Ovary (tissue), 7 donors: ENCODE measurements at regions not wholly inside any gene's neighbourhood (a gene's known extent, or its start where the extent isn't known, plus 50 kb on each side); places are given as distances from the start of the nearest gene placed in this dataset.

Source experiments
- DNase-seq, 5 donors: peaks; one replicate each; pipeline ENCODE4 v3.0.0-alpha.2; 2019 to 2020
- H3K27ac ChIP-seq, 2 donors: fragments of 200-600 bp; one replicate each; pipeline versions ENCODE4 v1.5.1 to v1.8.0; 2019 to 2022
- H3K27me3 ChIP-seq: fragments of 200-600 bp; one replicate; pipeline ENCODE4 v1.8.0; 2022
- H3K36me3 ChIP-seq: fragments of 200-600 bp; sonication (generic); one replicate; pipeline ENCODE4 v1.5.1; 2019
- H3K4me1 ChIP-seq: one replicate; pipeline ENCODE4 v1.8.1; 2013; ENCODE audit warnings: mild to moderate bottlenecking, moderate library complexity; ENCODE audit not compliant: insufficient read depth
- H3K4me3 ChIP-seq: fragments of 200-600 bp; sonication (generic); one replicate; pipeline ENCODE4 v1.5.1; 2017
- H3K9me3 ChIP-seq, 2 donors: fragments of 200-600 bp in 1 of 2; sonication (generic) in 1 of 2; one replicate each; pipeline versions ENCODE4 v1.5.1 to v1.8.1; 2013 to 2019; ENCODE audit warnings: mild to moderate bottlenecking in 1 of 2, moderate library complexity in 1 of 2
- EP300 ChIP-seq: sonication (generic); formaldehyde crosslinking; IDR thresholded peaks from one replicate; pipeline ENCODE4 v1.6.1; 2017; ENCODE audit warnings: antibody characterized with exemption
- POLR2A ChIP-seq: fragments of 450-650 bp; IDR thresholded peaks from one replicate; pipeline ENCODE4 v1.6.1; 2017; ENCODE audit warnings: antibody characterized with exemption, mild to moderate bottlenecking, moderate library complexity
- WGBS, 3 donors: extraction: QIAGEN DNeasy Blood & Tissue Kit in 1 of 3; methylation state at CpG; one replicate each; pipeline versions ENCODE4 v1.1.5 to v1.1.7; 2013 to 2017; 5-methylcytosine and 5-hydroxymethylcytosine counted together
- intact Hi-C, 4 donors: fragments of 100-400 bp; cut with DNase I; formaldehyde crosslinking; loops; one replicate each; pipeline versions ENCODE4 v1.11.0 to v1.15.1; 2022 to 2023
- TF ChIP-seq, protein P1 (sequence below), 3 donors: fragments of 450-650 bp in 2 of 3; fragments of 200-600 bp in 1 of 3; IDR thresholded peaks; one replicate each; pipeline versions ENCODE4 v1.5.1 to v1.8.0; 2016 to 2022; ENCODE audit warnings: antibody characterized with exemption in 3 of 3, mild to moderate bottlenecking in 1 of 3
- donor health status: DM: no; HTN: no; CAD: no; lungs with moderate emphysema.
- donor health status: DM: no; HTN: no; CAD: no.
- donor health status: Bipolar disorder and iron deficiency.
- donor health status: DM: no; HTN: no; CAD: no.
- donor health status: DM: yes; HTN: yes; CAD: no.

DNA sequence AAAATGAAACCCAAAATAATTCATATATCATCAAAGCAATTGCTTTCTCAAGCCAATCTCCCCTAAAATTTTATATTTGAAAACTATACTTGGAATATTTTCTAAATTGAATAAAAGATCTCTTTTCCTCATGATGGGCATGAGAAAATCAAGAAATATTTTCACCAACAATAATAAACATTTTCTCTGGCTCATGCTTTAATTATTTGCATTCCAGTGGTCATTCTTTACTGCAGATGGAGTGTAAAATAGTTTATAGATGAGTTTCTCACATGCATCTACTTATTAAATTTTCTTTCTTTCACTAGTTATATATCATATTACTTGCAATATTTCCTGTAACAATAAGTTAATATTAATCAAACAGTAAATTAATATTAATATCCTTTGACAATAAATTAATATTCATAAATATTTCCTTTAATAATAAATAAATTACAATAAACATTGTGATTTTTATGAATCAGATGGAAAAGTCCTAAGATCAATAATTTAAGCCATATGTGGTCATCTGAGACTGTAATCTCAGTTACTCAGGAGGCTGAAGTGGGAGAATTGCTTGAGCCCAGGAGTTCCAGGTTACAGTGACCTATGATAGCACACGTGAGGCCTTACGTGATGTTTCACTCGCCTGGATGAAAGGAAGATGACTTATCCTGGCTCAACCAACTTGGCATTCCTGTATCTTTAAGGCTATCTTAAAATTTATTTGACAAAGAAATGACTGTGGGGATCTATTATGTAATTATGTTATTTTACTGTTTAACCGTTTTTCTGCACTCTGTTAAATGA, 958.8 kb downstream of the ZPLD1 start:
- Histone ChIP-seq H3K27ac (no peak overlapping the region), H3K27me3 (no peaks in the 10 kb centered on the region), H3K36me3 (no peaks in the 10 kb centered on the region), H3K4me3 (no peak overlapping the region), H3K9me3 (no peaks in the 10 kb centered on the region), H3K4me1 (no peaks in the 10 kb centered on the region)
- 17 to 30% (median 19%) methylated on average over 4 of the region's 4 CpGs for WGBS, 3 donors
- DNase-seq, result no peak
- intact Hi-C loops, result no loop called here
- TF ChIP-seq, protein P1, sequence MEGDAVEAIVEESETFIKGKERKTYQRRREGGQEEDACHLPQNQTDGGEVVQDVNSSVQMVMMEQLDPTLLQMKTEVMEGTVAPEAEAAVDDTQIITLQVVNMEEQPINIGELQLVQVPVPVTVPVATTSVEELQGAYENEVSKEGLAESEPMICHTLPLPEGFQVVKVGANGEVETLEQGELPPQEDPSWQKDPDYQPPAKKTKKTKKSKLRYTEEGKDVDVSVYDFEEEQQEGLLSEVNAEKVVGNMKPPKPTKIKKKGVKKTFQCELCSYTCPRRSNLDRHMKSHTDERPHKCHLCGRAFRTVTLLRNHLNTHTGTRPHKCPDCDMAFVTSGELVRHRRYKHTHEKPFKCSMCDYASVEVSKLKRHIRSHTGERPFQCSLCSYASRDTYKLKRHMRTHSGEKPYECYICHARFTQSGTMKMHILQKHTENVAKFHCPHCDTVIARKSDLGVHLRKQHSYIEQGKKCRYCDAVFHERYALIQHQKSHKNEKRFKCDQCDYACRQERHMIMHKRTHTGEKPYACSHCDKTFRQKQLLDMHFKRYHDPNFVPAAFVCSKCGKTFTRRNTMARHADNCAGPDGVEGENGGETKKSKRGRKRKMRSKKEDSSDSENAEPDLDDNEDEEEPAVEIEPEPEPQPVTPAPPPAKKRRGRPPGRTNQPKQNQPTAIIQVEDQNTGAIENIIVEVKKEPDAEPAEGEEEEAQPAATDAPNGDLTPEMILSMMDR (IDR thresholded peaks at IDR 0.05), result no peak
- TF ChIP-seq POLR2A, result no peak
- no peak for TF ChIP-seq EP300

DNA sequence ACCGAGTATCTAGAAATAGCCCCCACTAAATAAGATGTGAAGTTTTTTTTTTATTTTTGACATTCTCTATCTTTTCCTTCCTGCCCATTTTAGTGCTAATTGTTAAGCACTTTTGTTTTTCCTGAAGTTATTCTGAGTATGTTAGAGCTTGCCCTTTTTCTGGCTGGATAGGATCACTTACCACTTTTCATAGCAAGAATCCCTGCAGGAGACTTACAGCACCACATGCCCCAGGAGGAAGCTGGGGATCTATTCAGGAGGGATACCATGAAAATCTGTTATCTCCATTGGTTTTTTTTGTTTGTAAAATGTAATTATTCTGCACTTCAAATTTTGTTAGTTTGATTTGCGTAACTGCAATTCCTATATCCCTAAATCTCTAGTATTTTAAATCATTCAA, 968.4 kb downstream of the ZPLD1 start:
- TF ChIP-seq EP300 (no peak), POLR2A (no peak)
- TF ChIP-seq, protein P1 (IDR thresholded peaks at IDR 0.05), result no peak
- Histone ChIP-seq H3K4me1 (no peaks in the 10 kb centered on the region), H3K9me3 (no peaks in the 10 kb centered on the region), H3K4me3 (no peak overlapping the region), H3K27ac (no peak overlapping the region), H3K36me3 (no peaks in the 10 kb centered on the region), H3K27me3 (no peaks in the 10 kb centered on the region)
- 85 to 88% (median 86%) methylated on average over 2 of the region's 2 CpGs for WGBS, 3 donors
- intact Hi-C loops, result no loop called here
- DNase-seq, result no peak

DNA sequence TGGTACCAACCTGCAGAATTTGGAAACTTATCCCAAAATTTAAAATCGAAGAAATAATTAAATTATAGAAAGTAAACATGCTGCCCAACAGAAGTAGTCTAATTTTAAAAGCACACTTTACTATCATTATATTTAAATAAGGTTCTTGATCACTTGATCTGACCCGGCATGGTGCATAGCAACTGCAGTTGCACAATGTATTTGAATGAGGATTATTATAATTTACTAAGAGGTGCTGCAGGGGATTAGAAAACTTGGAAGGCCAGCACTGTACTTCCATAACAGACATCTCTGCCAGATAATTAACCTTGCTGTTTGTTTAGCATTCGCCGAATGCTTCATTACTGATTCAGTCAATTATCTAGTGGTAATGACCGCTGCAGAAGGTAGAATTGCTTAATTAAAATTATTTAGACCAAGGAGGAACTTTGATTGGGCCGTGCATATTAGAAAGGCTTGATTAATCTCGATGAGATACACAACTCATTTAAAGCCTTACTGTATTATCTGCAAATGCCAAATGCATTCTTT, 971.6 kb downstream of the ZPLD1 start:
- Histone ChIP-seq H3K4me1 (no peaks in the 10 kb centered on the region), H3K27ac (no peak overlapping the region), H3K9me3 (no peaks in the 10 kb centered on the region), H3K36me3 (no peaks in the 10 kb centered on the region), H3K27me3 (no peaks in the 10 kb centered on the region), H3K4me3 (no peak overlapping the region)
- no peak for DNase-seq
- 74 to 86% (median 76%) methylated on average over 7 of the region's 7 CpGs for WGBS, 3 donors
- intact Hi-C loops, result no loop called here
- TF ChIP-seq, protein P1 (IDR thresholded peaks at IDR 0.05), result no peak
- no peak for TF ChIP-seq POLR2A
- TF ChIP-seq EP300, result no peak

DNA sequence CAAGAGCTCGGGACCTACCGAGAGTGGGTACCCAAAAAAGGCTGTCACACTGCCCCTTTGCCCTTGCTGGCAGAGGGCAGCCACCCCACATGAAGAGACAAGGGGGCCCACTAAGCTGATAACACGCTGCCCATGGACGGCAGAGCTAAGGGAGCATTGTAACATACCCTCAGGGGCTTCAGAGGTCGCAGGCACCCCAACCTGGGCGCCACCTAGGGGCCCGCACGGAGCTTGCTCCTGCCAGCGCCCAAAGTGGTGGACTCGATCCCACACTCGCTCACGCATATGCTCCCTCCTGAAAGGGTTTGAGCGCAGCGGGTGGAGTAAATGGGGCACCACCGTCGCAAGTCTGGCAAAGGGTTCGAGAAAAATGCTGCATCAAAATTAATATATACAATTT, 975.4 kb downstream of the ZPLD1 start:
- H3K4me1 ChIP-seq, result no peaks in the 10 kb centered on the region
- no peaks in the 10 kb centered on the region for H3K36me3 ChIP-seq
- no peak for DNase-seq
- H3K27ac ChIP-seq, result no peak overlapping the region
- no peaks in the 10 kb centered on the region for H3K27me3 ChIP-seq
- 70 to 82% (median 71%) methylated on average over 17 of the region's 17 CpGs for WGBS, 3 donors
- TF ChIP-seq POLR2A (no peak), EP300 (no peak)
- TF ChIP-seq, protein P1 (IDR thresholded peaks at IDR 0.05), result no peak
- intact Hi-C loops, result no loop called here
- H3K4me3 ChIP-seq, result no peak overlapping the region
- no peaks in the 10 kb centered on the region for H3K9me3 ChIP-seq
